ENCODE measurements at regions not wholly inside any gene's neighbourhood (a gene's known extent, or its start where the extent isn't known, plus 50 kb on each side); places are given as distances from the start of the nearest gene placed in this dataset.
A peak's percentile ranks its signal among the peaks of the same experiment; 100 is the strongest.

DNA sequence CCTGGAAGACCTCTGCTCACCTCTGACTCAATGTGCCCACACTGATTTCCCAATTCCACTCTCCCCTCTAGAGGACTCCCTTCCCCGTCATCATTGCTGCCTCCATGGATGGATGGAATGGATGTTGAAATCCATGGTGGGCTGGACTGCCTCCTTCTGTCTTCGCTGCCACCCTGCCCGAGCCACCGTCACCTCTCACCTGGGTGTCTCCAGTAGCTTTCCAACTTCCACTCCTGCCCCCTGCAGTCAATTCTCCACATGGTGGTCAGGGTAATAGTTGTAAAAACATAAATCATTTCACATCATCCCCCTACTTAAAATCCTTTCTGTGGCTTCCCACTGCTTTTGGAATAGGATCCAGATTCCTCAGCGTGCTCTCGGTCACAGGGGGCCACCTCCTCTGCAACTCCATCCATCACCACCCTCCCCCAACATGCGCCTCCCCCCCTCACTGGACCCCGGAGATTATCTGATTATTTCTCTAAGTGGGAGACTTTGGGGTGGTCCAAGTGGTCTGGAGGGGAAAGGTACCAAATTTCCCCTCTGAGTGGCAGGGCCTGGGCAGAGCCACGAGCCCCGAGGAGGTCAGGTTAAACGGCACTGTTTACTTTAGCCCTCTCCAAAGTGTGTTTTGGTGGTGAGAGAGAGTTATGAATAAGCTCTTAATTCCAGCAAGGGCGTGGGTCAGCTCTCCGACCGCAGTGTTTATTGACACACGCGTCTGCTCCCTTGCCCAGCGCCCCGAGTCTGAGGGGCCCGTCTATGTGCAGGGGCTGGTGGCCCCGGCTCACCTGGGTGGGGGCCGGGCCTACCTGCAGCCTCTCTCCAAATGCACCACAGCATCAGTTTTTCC is 313.7 kb downstream of the MN1 start:
- DNase-seq (ENCODE audit: low spot score) = no peak
- CTCF ChIA-PET = no interaction called here
- POLR2A ChIA-PET (ENCODE audit: low non-redundant PET) = no interaction called here
- H3K27ac ChIP-seq = 0 out of 2 replicates have a peak overlapping the region, but pooled peaks have one; percentile 7
- TF ChIP-seq, protein P1, sequence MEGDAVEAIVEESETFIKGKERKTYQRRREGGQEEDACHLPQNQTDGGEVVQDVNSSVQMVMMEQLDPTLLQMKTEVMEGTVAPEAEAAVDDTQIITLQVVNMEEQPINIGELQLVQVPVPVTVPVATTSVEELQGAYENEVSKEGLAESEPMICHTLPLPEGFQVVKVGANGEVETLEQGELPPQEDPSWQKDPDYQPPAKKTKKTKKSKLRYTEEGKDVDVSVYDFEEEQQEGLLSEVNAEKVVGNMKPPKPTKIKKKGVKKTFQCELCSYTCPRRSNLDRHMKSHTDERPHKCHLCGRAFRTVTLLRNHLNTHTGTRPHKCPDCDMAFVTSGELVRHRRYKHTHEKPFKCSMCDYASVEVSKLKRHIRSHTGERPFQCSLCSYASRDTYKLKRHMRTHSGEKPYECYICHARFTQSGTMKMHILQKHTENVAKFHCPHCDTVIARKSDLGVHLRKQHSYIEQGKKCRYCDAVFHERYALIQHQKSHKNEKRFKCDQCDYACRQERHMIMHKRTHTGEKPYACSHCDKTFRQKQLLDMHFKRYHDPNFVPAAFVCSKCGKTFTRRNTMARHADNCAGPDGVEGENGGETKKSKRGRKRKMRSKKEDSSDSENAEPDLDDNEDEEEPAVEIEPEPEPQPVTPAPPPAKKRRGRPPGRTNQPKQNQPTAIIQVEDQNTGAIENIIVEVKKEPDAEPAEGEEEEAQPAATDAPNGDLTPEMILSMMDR (conservative IDR thresholded peaks at IDR 0.05; ENCODE audit: low read depth) = no peak

GRCh38 chr22:27488456-27489177 is 312.9 kb downstream of the MN1 start:
- DNase-seq (ENCODE audit: low spot score) = no peak
- H3K27ac ChIP-seq = 0 out of 2 replicates have a peak overlapping the region, but pooled peaks have one; percentile 7
- CTCF ChIA-PET = no interaction called here
- POLR2A ChIA-PET (ENCODE audit: low non-redundant PET) = no interaction called here
- TF ChIP-seq, protein P1 (conservative IDR thresholded peaks at IDR 0.05; ENCODE audit: low read depth) = no peak

- no peak overlapping the region for H3K27ac ChIP-seq
- TF ChIP-seq, protein P1 (conservative IDR thresholded peaks at IDR 0.05; ENCODE audit: low read depth) = no peak
- CTCF ChIA-PET = no interaction called here
- DNase-seq (ENCODE audit: low spot score) = no peak
- POLR2A ChIA-PET (ENCODE audit: low non-redundant PET) = no interaction called here
These were observed 312.3 kb downstream of the MN1 start for GRCh38 chr22:27489178-27489675.

DNA sequence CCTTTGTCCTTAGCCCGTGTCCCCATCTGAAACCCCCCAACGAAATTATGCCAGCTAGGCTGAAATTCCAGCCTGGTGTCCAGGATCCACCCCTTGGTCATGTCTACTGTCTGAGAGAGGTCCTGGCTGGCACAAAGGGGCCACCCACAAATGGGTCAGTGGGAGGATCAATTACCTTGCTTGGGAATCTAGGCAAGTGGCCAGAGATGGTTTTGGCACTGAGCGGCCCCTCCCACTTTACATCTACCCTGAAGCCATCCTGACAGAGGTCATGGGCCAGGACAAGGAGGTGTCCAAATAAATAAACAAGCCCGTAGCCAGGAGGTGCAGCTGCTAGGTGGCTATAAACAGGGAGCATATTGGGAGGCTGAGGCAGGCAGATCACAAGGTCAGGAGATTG is 311.5 kb downstream of the MN1 start:
- no peak for DNase-seq (ENCODE audit: low spot score)
- CTCF ChIA-PET = no interaction called here
- no peak overlapping the region for H3K27ac ChIP-seq
- POLR2A ChIA-PET (ENCODE audit: low non-redundant PET) = no interaction called here
- TF ChIP-seq, protein P1 (conservative IDR thresholded peaks at IDR 0.05; ENCODE audit: low read depth) = no peak

- ChIA-PET CTCF (no interaction called here), POLR2A (ENCODE audit: low non-redundant PET) (no interaction called here)
- H3K27ac ChIP-seq = no peak overlapping the region
- TF ChIP-seq, protein P1 (conservative IDR thresholded peaks at IDR 0.05; ENCODE audit: low read depth) = no peak
- no peak for DNase-seq (ENCODE audit: low spot score)
These were observed 309.7 kb downstream of the MN1 start for GRCh38 chr22:27491888-27492287.

DNA sequence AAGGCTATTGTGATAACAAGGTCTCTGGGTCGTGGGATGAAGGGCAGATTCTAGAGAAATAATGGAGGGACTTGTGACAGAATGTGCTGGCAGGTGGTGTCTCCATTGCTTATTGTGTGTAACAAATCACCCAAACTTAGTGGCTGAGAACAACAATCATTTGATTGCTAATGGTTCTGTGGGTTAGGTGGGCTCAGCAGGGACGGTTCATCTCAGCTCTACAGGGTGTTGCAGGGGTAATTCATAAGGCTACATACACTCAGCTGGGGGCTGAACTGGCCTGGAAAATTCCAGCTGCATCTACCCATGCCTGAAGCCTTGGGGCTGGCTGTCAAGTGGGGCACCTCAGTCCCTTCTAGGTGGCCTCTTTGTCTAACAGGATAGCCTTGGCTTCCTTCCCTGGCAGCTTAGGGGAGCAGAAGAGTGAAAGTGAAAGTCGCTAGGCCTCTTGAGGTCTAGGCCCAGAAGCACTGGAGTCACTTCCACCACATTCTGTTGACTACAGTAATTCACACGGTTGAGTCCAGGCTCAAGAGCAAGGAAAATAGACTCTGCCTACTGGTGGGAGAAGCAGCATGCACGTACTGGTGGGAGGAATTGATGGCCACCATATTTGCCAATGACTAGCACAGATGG is 308.9 kb downstream of the MN1 start:
- TF ChIP-seq, protein P1 (conservative IDR thresholded peaks at IDR 0.05; ENCODE audit: low read depth) = no peak
- ChIA-PET POLR2A (ENCODE audit: low non-redundant PET) (no interaction called here), CTCF (no interaction called here)
- no peak overlapping the region for H3K27ac ChIP-seq
- no peak for DNase-seq (ENCODE audit: low spot score)
